ENCODE measurements at regions not wholly inside any gene's neighbourhood (a gene's known extent, or its start where the extent isn't known, plus 50 kb on each side); places are given as distances from the start of the nearest gene placed in this dataset.
A peak's percentile ranks its signal among the peaks of the same experiment; 100 is the strongest.

DNA sequence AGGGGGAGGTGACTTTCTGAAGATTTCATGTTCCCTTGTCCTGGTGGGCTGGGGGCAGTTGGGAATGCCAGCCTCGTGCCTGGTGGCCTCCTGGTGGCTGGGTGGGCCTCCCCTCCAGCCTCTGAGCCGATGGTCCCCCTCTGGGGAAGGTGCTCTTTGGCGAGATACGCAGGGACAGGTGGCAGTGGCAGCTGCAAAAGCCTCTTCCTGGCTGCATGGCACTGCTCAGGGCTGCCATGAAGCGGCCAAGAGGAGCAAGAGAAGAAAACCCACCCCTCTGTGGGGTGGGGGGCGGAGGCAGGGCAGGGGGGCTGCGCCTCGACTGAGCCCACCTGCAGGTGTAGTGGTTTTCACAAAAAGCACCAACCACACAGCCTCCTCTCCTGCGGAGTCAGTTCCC, 61.8 kb upstream of the PHF21B start:
- TF ChIP-seq, protein P1, sequence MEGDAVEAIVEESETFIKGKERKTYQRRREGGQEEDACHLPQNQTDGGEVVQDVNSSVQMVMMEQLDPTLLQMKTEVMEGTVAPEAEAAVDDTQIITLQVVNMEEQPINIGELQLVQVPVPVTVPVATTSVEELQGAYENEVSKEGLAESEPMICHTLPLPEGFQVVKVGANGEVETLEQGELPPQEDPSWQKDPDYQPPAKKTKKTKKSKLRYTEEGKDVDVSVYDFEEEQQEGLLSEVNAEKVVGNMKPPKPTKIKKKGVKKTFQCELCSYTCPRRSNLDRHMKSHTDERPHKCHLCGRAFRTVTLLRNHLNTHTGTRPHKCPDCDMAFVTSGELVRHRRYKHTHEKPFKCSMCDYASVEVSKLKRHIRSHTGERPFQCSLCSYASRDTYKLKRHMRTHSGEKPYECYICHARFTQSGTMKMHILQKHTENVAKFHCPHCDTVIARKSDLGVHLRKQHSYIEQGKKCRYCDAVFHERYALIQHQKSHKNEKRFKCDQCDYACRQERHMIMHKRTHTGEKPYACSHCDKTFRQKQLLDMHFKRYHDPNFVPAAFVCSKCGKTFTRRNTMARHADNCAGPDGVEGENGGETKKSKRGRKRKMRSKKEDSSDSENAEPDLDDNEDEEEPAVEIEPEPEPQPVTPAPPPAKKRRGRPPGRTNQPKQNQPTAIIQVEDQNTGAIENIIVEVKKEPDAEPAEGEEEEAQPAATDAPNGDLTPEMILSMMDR (IDR thresholded peaks at IDR 0.05; ENCODE audit: unreplicated experiment): no peak
- DNase-seq (ENCODE audit: low spot score): no peak
- H3K9me3 Mint-ChIP-seq (ENCODE audit: unreplicated experiment): no peaks in the 10 kb centered on the region
- peaks cover 13% of the 10 kb centered on the region for H3K27me3 Mint-ChIP-seq (ENCODE audit: unreplicated experiment)
- peaks cover 6% of the 10 kb centered on the region for H3K4me1 Mint-ChIP-seq (ENCODE audit: unreplicated experiment)
- H3K4me3 Mint-ChIP-seq (ENCODE audit: unreplicated experiment): no peak overlapping the region
- H3K36me3 Mint-ChIP-seq (ENCODE audit: low read depth, unreplicated experiment): peaks cover 3% of the 10 kb centered on the region
- no peak overlapping the region for H3K27ac Mint-ChIP-seq (ENCODE audit: unreplicated experiment)

DNA sequence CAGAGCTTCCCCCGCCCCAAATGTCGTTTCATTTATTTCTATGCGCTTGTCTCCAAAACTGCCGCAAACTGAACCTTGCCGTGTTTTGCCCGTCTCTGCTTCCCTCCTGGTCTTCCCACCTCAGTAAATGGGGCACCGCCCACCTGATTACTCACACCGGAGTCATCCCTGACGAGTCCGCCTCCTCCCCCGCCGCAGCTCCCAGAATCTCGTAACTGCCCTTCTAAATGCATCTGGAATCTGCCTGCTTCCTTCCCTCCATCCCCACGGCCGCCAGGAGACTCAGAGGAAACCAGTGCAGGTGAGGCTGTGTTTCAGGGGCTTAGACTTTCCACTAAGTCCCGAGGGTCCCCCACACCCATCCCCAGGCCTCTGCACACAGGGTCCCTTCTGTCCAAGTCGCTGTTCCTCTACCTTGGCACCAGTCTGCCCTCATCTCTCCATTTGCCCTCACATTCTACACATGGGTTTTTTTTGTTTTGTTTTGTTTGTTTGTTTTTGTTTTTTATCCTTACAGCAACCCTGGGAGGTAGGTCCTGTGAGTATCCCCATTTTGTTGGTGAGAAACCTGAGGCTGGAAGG, 62.6 kb upstream of the PHF21B start:
- Mint-ChIP-seq H3K36me3 (ENCODE audit: low read depth, unreplicated experiment) (peaks cover 3% of the 10 kb centered on the region), H3K9me3 (ENCODE audit: unreplicated experiment) (no peaks in the 10 kb centered on the region), H3K27ac (ENCODE audit: unreplicated experiment) (peak overlapping the region; percentile 8), H3K4me3 (ENCODE audit: unreplicated experiment) (no peak overlapping the region), H3K4me1 (ENCODE audit: unreplicated experiment) (peaks cover 6% of the 10 kb centered on the region), H3K27me3 (ENCODE audit: unreplicated experiment) (peaks cover 13% of the 10 kb centered on the region)
- no peak for DNase-seq (ENCODE audit: low spot score)
- TF ChIP-seq, protein P1 (IDR thresholded peaks at IDR 0.05; ENCODE audit: unreplicated experiment): no peak

DNA sequence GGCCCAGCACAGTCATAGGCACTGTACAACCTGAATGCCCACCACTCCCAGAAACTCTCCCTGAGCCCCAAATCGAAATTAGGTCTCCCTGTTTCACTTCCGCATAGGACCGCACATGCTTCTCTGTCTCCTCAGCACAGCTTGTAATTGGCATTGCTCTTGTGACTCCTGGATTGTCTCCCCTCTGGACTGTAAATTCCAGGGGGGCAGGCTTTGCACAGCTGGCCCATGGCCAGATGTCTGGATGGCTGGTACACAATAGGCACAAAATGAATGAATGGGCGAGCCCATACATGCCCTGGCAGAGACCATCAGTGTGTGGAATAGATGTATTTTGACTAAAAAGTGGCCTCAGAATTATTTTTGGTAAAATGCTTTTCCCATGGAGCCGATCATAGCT, 63.3 kb upstream of the PHF21B start:
- peaks cover 1% of the 10 kb centered on the region for H3K36me3 Mint-ChIP-seq (ENCODE audit: low read depth, unreplicated experiment)
- H3K9me3 Mint-ChIP-seq (ENCODE audit: unreplicated experiment): no peaks in the 10 kb centered on the region
- peaks cover 6% of the 10 kb centered on the region for H3K4me1 Mint-ChIP-seq (ENCODE audit: unreplicated experiment)
- H3K4me3 Mint-ChIP-seq (ENCODE audit: unreplicated experiment): no peak overlapping the region
- peaks cover 13% of the 10 kb centered on the region for H3K27me3 Mint-ChIP-seq (ENCODE audit: unreplicated experiment)
- no peak overlapping the region for H3K27ac Mint-ChIP-seq (ENCODE audit: unreplicated experiment)
- TF ChIP-seq, protein P1 (IDR thresholded peaks at IDR 0.05; ENCODE audit: unreplicated experiment): no peak
- DNase-seq (ENCODE audit: low spot score): no peak

DNA sequence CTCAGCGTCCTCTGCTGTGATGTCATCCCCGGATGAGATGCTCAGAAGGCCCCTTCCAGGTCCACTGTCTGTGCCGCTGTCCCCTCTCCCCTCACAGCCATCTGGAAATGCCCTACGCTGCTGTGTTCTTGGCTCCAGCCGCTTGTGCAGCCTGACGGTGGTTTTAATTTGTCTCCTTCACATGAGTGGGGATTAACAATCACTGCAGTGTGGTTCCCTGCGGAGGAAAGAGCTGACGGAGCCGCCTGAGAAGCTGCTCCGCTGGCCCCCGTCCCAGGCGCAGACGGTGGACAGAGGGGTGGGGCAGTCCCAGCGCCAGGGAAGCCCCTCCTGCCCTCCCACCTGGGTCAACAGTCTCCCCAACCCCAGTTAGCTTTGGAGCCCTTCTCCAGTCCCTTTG, 67.5 kb upstream of the PHF21B start:
- Mint-ChIP-seq H3K27me3 (ENCODE audit: unreplicated experiment) (peaks cover 25% of the 10 kb centered on the region), H3K9me3 (ENCODE audit: unreplicated experiment) (no peaks in the 10 kb centered on the region), H3K4me3 (ENCODE audit: unreplicated experiment) (no peak overlapping the region), H3K36me3 (ENCODE audit: low read depth, unreplicated experiment) (peaks cover 3% of the 10 kb centered on the region), H3K4me1 (ENCODE audit: unreplicated experiment) (peaks cover 6% of the 10 kb centered on the region), H3K27ac (ENCODE audit: unreplicated experiment) (no peak overlapping the region)
- DNase-seq (ENCODE audit: low spot score): no peak
- TF ChIP-seq, protein P1 (IDR thresholded peaks at IDR 0.05; ENCODE audit: unreplicated experiment): no peak

DNA sequence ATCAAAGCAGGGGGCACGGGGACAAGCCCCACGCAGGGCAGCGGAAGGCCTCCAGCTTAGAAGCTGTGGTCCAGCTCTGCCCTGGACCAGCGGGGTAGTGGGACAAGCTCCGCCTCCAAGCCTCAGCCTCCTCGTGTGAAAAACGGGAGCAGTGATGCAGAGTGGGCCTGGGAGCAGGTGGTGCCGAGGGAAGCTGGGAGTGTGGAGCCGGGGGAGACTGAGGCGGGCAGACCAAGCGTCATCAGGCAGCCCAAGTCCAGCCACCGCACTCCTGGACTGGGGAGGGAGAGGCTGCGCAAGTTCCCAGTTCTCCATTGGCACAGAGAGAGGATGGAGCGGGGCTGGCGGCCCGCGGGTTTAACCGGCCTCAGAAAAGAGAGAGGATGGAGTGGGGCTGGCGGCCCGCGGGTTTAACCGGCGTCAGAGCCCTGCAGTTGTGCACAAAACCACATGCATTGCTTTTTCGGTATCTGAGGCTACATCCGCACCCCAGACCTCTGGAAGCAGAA, 68.1 kb upstream of the PHF21B start:
- no peak for DNase-seq (ENCODE audit: low spot score)
- TF ChIP-seq, protein P1 (IDR thresholded peaks at IDR 0.05; ENCODE audit: unreplicated experiment): no peak
- Mint-ChIP-seq H3K27me3 (ENCODE audit: unreplicated experiment) (peaks cover 23% of the 10 kb centered on the region), H3K9me3 (ENCODE audit: unreplicated experiment) (no peaks in the 10 kb centered on the region), H3K36me3 (ENCODE audit: low read depth, unreplicated experiment) (peaks cover 3% of the 10 kb centered on the region), H3K27ac (ENCODE audit: unreplicated experiment) (no peak overlapping the region), H3K4me1 (ENCODE audit: unreplicated experiment) (peaks cover 6% of the 10 kb centered on the region), H3K4me3 (ENCODE audit: unreplicated experiment) (no peak overlapping the region)
